Esophagus muscularis mucosa (tissue), 4 donors: ENCODE measurements at regions not wholly inside any gene's neighbourhood (a gene's known extent, or its start where the extent isn't known, plus 50 kb on each side); places are given as distances from the start of the nearest gene placed in this dataset.

Source experiments
- EP300 ChIP-seq: sonication (generic); formaldehyde crosslinking; IDR thresholded peaks from one replicate; pipeline ENCODE4 v1.6.1; 2017; ENCODE audit warnings: antibody characterized with exemption
- POLR2A ChIP-seq: fragments of 450-650 bp; IDR thresholded peaks from one replicate; pipeline ENCODE4 v1.6.1; 2017; ENCODE audit warnings: antibody characterized with exemption, moderate library complexity, mild to moderate bottlenecking, low read depth
- TF ChIP-seq, protein P1 (sequence below), 3 experiments: fragments of 200-600 bp in 2 of 3; fragments of 450-650 bp in 1 of 3; sonication (generic) in 2 of 3; IDR thresholded peaks; one replicate each; pipeline ENCODE4 v1.5.1; 2017 to 2019; ENCODE audit warnings: antibody characterized with exemption in 3 of 3, mild to moderate bottlenecking in 2 of 3, moderate library complexity in 1 of 3

DNA sequence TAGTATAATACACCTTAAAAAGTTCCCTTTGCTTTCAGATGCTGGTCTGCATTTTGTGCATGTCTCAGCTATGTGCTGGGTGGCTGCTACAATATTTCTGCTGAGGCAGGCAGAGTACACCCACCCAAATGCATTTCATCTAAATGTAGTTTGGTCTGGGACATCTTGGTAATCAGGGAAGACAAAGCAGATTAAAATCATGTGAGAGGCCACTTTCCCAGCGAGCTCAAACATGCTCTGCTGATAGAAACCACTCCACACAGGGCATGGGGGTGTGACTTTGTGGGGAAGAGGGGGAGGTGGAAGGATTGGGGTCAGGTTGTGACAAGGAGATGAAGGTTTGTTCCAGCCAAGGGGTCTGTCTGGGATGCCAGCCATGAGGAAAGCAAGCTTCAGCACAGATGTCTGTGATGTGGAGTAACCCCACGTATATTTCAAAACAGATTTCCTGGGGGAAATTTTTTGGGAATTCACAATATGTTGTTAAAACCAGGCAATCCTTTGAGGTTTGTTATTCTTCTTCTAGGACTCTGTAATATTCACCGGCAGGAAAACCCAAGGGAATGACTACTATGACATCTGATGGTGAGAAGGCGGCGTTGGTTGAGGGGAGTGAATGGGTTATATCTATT lies 255.1 kb upstream of the FGGY start:
- TF ChIP-seq, protein P1, sequence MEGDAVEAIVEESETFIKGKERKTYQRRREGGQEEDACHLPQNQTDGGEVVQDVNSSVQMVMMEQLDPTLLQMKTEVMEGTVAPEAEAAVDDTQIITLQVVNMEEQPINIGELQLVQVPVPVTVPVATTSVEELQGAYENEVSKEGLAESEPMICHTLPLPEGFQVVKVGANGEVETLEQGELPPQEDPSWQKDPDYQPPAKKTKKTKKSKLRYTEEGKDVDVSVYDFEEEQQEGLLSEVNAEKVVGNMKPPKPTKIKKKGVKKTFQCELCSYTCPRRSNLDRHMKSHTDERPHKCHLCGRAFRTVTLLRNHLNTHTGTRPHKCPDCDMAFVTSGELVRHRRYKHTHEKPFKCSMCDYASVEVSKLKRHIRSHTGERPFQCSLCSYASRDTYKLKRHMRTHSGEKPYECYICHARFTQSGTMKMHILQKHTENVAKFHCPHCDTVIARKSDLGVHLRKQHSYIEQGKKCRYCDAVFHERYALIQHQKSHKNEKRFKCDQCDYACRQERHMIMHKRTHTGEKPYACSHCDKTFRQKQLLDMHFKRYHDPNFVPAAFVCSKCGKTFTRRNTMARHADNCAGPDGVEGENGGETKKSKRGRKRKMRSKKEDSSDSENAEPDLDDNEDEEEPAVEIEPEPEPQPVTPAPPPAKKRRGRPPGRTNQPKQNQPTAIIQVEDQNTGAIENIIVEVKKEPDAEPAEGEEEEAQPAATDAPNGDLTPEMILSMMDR (IDR thresholded peaks at IDR 0.05): no peak
- no peak for TF ChIP-seq EP300
- TF ChIP-seq POLR2A: no peak
